NOMO-1 treated with dmso at 0.1 percent for 144 hours (cell line): ENCODE measurements at regions not wholly inside any gene's neighbourhood (a gene's known extent, or its start where the extent isn't known, plus 50 kb on each side); places are given as distances from the start of the nearest gene placed in this dataset.
"Not testable (repeated sequence)": the region's sequence is repeated elsewhere in the genome, so short reads cannot be mapped to it uniquely, and the experiment has no call there.

Experiments used
- DNase-seq: peaks from one replicate; lab custom pipeline; 2025; ENCODE audit not compliant: unreplicated experiment; lab: John Stamatoyannopoulos, UW

GRCh38 chr10:84571146-84571545 lies 242.8 kb downstream of the CCSER2 start:
- DNase-seq = no peak

DNA sequence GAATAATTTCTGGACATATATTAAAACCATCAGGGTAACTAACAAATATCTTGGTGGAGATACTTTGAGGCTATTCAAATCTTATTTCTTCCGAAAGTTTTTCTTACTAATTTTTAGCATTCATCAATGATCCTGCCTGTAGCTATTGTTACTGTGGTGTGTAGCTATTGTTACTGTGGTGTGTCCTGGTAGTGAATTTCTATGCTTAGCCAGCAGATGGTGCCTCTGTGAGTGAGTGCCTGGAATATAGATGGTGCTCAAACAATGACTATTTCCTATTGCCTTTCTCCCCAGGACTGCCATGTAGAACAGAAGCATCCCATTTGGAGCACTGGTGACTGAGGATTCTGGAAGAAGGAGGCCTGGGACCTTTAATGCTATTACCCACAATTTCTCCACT lies 245.7 kb downstream of the CCSER2 start:
- DNase-seq = no peak

- DNase-seq = no peak
Observed at GRCh38 chr10:84581976-84582375, 253.6 kb downstream of the CCSER2 start.

GRCh38 chr10:84583501-84583900 lies 255.1 kb downstream of the CCSER2 start:
- no peak for DNase-seq

- no peak for DNase-seq
Observed at GRCh38 chr10:84587789-84588188, 259.4 kb downstream of the CCSER2 start.

- no peak for DNase-seq
Observed at GRCh38 chr10:84588426-84588825, 260.0 kb downstream of the CCSER2 start.

DNA sequence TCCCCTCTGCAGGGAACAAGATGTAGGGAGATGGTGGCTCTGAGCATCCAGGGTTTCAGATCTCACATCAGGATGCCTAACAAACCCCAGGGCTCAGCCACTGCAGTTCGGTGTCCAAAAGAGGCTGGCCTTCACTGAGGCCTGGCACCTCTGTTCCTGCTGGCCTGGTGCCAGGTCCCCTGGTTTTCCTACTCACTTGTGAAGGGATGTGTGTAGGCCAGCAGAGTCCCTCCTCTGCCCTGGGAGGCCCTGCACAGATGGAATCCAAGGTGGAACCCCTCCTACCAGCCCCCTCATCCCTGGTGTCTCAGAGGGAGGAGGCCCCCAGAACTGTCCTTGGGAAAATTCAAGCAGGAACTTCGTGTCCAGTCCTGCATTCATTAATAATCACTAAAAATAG lies 260.6 kb downstream of the CCSER2 start:
- DNase-seq = no peak

GRCh38 chr10:84589526-84590205 lies 261.3 kb downstream of the CCSER2 start:
- no peak for DNase-seq

- no peak for DNase-seq
Observed at GRCh38 chr10:84590327-84591193, 262.2 kb downstream of the CCSER2 start.

DNA sequence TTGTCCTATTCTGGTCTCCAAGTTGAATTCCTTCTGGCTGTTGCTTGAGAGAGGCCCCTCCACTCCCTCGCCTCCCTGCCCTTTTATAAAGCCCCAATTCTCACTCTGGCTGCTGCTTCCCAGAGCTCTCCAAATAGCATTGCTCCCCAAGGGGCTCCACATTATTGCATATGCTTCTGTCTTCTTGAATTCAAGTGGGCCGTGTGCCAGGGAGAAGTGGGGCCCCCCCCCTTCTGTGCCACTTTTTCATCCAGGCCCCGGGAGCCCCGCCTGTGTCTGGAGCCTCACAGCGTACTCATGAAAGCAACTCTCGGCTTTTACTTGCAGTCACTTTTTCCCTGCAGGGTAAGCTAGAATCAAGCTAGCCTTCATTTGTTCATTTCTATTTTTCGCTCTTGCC lies 265.1 kb downstream of the CCSER2 start:
- no peak for DNase-seq

DNA sequence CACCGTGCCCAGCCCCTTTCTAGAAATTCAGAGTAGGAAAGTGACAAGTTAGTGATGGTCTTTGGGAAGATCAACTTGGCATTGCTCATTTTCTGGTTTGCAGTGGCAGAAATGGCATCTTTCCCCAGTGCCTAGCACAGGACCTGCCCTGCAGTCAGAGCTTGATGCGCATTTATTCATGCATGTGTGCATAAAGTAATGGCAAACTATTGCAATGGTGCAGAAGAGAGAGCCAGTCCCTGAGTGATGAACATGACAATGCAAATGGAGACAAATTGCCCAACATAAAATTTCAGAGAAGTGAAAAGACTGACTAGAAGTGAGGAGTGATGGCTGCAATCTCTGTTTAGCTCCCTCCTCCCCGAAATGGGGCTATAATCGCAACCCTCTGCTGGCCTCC lies 268.2 kb downstream of the CCSER2 start:
- no peak for DNase-seq

DNA sequence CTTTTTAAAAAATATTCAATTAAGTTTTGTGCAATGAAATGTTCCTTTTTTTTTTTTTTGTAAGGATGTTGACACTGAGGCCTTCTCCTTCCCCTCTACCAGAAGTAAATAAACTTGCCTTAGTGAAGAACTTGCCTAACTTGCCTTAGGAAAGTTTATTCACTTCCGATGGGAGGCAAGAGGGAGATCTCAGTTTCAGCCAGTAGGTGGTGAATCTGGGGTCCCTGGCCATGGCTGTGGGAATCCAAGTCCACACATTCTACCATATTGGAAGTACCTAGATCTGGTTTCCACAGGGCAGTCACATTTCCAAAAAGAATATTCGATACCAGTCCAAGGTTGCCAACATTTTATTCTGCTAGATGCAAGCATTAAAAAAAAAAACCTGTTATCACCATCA lies 270.9 kb downstream of the CCSER2 start:
- no peak for DNase-seq

GRCh38 chr10:84600947-84601346 lies 272.6 kb downstream of the CCSER2 start:
- DNase-seq = no peak

- not testable (repeated sequence) for DNase-seq
Observed at GRCh38 chr10:84602543-84602942, 274.2 kb downstream of the CCSER2 start.

GRCh38 chr10:84603971-84604370 lies 275.6 kb downstream of the CCSER2 start:
- no peak for DNase-seq

DNA sequence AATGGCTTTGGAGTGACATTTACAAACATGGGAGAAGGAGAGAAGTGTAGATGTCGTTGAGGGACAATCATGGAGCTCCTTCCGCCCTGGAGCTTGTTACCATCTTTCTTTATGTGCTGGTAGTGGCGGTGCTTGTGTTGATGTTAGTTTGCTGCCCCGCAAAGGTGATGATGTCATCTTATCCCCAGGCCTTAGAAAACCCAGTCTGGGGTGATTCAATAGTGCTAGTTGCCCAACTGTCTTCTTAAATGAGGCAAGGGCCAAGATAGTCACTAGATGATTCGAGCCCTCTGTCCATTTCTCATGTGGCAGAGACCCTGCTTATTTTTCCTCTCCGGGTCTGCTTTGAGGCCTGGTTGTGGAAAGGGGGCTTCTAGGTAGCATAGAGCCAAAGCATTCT lies 277.4 kb downstream of the CCSER2 start:
- DNase-seq = no peak

DNA sequence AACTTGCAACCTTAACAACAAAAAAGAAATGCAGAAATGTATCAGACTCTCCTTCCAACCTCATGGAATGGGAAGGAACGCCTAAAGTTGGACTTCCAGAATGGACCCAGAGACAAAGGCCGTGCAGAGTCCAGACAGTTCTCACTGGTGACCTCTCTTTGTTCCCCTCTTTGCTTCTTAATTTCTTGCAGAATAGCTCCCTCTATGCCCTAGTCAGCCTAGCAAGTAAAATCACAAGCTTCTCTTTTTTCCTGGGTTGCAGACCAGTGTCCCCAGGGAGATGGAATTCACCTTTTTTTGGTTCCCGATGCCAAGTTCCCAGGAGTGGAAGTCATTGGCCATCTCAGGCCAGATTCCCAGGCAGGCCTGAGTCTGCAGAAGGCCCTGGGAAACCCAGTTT lies 278.0 kb downstream of the CCSER2 start:
- no peak for DNase-seq

DNA sequence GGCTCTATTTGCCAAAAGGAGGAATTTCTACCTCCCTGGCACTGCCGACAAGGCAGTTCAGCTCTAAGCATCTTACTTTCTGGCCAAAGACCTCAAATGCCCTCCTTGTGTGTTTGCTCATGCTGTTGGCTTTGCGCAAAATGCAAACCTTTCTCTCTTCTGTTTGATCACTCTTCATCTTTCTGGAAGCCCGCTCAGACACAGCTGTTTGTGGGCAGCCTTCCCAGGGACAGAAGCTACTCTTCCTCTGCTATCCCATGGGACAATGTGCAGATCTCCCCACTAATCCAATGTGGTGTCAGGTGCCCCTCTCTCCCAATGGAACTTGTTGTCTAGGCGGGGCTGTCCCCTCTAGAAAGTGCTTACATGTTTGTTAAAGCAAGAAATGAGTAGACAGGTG lies 278.7 kb downstream of the CCSER2 start:
- no peak for DNase-seq

GRCh38 chr10:84607523-84607922 lies 279.1 kb downstream of the CCSER2 start:
- DNase-seq = no peak

- DNase-seq = no peak
Observed at GRCh38 chr10:84608126-84608525, 279.7 kb downstream of the CCSER2 start.

DNA sequence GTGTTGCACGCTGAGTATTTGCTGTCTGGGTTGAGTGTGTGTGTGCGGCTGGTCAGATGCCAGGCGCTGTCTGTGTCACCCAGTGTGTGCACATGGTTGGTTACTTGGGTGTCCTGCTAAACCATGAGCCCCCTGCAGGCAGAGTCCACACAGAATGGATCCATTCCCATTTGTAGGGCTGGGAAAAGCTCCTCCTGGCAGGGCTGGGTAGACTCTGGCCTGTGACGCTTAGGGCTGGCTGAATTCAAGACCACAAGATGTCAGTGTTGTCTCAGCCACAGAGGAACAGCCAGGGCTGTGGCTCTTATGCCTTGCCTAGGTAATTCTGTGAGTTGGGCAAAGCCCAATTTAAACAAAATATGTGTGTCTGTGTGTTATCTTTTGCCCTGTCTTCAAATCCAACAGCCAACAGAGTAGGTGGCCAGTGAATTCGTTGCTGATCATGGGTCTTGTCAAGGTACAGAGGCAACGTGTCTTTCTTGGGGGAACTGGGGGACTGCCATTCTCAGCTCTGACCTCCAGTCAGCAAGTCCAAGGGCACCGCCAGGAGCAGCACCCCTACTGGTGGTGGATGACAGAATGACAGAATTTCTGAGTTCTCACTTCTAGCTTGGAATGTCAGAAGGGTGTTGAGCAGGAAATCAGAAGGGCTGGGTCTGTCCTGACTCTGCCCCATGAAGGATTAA lies 285.1 kb downstream of the CCSER2 start:
- DNase-seq = no peak
